NOMO-1 treated with dmso at 0.1 percent for 144 hours (cell line): ENCODE measurements at regions not wholly inside any gene's neighbourhood (a gene's known extent, or its start where the extent isn't known, plus 50 kb on each side); places are given as distances from the start of the nearest gene placed in this dataset.
"Not testable (repeated sequence)": the region's sequence is repeated elsewhere in the genome, so short reads cannot be mapped to it uniquely, and the experiment has no call there.

ENCODE experiments used
- DNase-seq: peaks from one replicate; lab custom pipeline; 2025; ENCODE audit not compliant: unreplicated experiment; lab: John Stamatoyannopoulos, UW

- DNase-seq: no peak
Observed at GRCh38 chr1:38614861-38615260, 244.7 kb downstream of the RRAGC start.

- no peak for DNase-seq
Observed at GRCh38 chr1:38613996-38614395, 245.6 kb downstream of the RRAGC start.

- DNase-seq: no peak
Observed at GRCh38 chr1:38612951-38613350, 246.6 kb downstream of the RRAGC start.

GRCh38 chr1:38611664-38612211 is 247.8 kb downstream of the RRAGC start:
- no peak for DNase-seq

- no peak for DNase-seq
Observed at GRCh38 chr1:38609166-38610025, 250.2 kb downstream of the RRAGC start.

- DNase-seq: no peak
Observed at GRCh38 chr1:38608202-38608864, 251.2 kb downstream of the RRAGC start.

- no peak for DNase-seq
Observed at GRCh38 chr1:38607526-38607925, 252.0 kb downstream of the RRAGC start.

- no peak for DNase-seq
Observed at GRCh38 chr1:38605063-38605462, 254.5 kb downstream of the RRAGC start.

- no peak for DNase-seq
Observed at GRCh38 chr1:38603907-38604306, 255.7 kb downstream of the RRAGC start.

GRCh38 chr1:38600905-38601304 is 258.7 kb downstream of the RRAGC start:
- DNase-seq: no peak

GRCh38 chr1:38600286-38600685 is 259.3 kb downstream of the RRAGC start:
- DNase-seq: no peak

GRCh38 chr1:38598118-38598517 is 261.5 kb downstream of the RRAGC start:
- DNase-seq: no peak

GRCh38 chr1:38589036-38589435 is 270.5 kb downstream of the RRAGC start:
- DNase-seq: no peak

GRCh38 chr1:38587766-38588165 is 271.8 kb downstream of the RRAGC start:
- no peak for DNase-seq

GRCh38 chr1:38586993-38587646 is 272.5 kb downstream of the RRAGC start:
- peak; percentile 7 for DNase-seq

GRCh38 chr1:38585971-38586370 is 273.6 kb downstream of the RRAGC start:
- DNase-seq: no peak

- no peak for DNase-seq
Observed at GRCh38 chr1:38585460-38585859, 274.1 kb downstream of the RRAGC start.

GRCh38 chr1:38584448-38585355 is 274.9 kb downstream of the RRAGC start:
- DNase-seq: no peak

GRCh38 chr1:38583287-38583686 is 276.3 kb downstream of the RRAGC start:
- DNase-seq: not testable (repeated sequence)

GRCh38 chr1:38581396-38581795 is 278.2 kb downstream of the RRAGC start:
- DNase-seq: no peak

- no peak for DNase-seq
Observed at GRCh38 chr1:38580594-38580993, 279.0 kb downstream of the RRAGC start.
